ENCODE measurements at regions not wholly inside any gene's neighbourhood (a gene's known extent, or its start where the extent isn't known, plus 50 kb on each side); places are given as distances from the start of the nearest gene placed in this dataset.
"Not testable (repeated sequence)": the region's sequence is repeated elsewhere in the genome, so short reads cannot be mapped to it uniquely, and the experiment has no call there.

DNA sequence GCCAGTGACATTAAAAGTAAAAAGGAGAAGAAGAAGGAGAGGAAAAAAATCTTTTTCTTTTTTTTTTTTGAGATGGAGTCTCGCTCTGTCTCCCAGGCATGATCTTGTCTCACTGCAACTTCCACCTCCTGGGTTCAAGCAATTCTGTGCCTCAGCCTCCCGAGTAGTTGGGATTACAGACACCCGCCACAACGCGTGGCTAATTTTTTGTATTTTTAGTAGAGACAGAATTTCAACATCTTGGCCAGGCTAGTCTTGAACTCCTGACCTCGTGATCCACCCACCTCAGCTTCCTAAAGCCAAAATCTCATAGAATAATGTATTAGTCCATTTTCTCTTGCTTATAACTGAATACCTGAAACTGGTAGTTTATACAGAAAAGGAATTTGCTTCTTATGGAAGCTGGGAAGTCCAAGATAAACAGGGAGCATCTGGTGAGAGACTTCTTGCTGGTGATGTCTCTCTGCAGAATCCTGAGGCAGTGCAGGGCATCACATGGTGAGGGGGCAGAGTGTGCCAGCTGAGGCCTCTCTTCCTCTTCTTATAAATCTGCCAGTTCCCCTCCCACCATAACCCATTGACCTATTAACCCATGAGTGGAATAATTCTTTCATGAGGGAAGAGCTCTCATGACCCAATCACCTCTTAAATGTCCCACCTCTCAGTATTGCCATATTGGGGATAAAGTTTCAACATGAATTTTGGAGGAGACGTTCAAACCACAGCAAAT is 466.3 kb downstream of the GADD45G start:
- no peak for DNase-seq

DNA sequence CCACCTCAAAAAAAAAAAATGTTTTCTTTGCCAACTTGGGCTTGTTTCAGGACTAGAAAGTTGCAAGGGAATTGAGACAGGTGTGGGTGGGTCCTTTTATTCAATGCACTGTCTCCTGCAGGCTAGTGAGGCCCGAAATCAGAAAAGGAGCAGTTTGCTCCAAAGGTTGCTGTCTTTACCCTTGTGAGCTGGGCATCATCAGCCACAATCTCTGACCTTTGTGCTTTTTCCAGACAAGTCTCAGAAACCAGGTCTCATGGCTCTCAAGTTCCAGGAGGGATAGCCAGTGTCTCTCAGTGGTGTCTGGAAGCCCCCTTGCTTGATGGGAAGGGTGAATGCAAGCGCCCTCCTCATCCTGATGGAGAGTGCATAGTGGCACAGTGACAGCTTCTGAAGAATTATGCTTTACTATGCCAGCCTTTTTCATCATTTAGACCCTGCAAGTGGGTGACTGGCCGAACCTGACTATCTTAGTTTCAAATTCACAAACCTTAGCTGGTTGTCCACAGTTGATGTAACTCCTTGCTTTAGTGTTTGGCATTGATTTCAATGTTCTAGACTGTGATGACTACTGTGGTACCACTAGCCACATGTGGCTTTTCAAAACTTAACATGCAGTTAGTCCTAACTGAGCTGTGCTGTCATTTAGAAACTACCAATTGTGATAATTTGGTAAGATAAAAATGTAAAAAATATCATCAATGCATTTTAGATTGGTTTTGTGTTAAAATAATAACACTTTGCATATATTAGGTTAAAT is 468.6 kb downstream of the GADD45G start:
- DNase-seq: no peak

- no peak for DNase-seq
These were observed 469.6 kb downstream of the GADD45G start for GRCh38 chr9:90074316-90074962.

- not testable (repeated sequence) for DNase-seq
These were observed 472.8 kb downstream of the GADD45G start for GRCh38 chr9:90077598-90077997.

- no peak for DNase-seq
These were observed 474.2 kb downstream of the GADD45G start for GRCh38 chr9:90078988-90079421.

- no peak for DNase-seq
These were observed 480.8 kb downstream of the GADD45G start for GRCh38 chr9:90085633-90086032.

DNA sequence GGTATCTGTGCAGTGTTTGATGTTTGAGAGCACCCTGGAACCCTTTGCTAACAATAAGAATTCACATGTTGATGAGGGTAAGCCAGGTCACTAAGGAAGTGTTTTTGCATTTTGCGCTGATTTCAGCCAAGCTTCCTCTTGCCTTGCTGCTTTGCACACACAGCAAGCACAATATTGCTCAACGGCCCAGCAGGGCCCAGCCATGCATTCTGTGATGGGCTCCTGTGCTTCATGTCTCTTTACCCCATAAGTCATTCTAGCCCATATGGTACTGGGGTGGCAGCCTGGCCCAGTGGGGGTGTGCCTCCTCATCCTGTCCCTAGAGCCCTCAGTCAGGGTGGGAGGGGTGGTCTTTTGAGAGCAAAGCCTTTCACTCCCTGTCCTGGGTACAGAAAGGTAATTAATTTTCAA is 481.3 kb downstream of the GADD45G start:
- DNase-seq: no peak

DNA sequence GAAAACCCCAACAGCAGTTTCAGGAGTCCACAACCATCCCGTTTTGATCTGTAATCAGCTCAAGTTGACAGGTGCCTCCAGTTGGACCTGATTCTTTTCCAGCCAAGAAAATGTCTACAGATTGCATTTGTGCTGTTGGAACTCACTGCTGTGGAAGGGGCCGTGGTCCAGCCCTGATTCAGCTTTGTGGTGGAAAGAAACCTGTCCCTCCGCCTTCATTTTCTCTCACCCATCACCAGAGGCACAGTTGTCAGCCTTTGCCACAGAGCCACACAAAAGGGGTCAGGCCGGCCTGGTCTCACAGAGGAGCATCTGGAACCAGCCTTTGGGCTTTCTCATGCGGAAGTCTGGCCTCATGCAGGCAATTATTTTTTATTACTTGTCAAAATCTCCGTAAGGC is 483.6 kb downstream of the GADD45G start:
- no peak for DNase-seq

DNA sequence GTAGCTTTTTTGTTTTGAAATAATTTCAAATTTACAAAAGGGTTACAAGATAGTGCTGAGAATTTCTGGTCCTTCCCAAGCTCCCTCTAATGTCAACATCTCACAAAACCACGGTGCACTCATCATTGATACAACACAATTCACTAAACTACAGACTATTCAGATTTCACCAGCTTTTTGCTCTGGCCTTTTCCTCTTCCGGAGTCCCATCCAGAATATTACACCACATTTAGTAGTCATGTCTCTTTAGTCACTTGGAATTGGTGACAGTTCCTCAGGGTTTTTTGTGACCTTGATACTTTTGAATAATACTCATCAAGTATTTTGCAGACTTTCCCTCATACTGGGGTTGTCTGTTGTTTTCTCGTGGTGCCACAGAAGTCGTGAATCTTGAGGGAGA is 484.0 kb downstream of the GADD45G start:
- DNase-seq: no peak

- no peak for DNase-seq
These were observed 486.2 kb downstream of the GADD45G start for GRCh38 chr9:90090997-90091396.

- no peak for DNase-seq
These were observed 487.7 kb downstream of the GADD45G start for GRCh38 chr9:90092508-90092907.

DNA sequence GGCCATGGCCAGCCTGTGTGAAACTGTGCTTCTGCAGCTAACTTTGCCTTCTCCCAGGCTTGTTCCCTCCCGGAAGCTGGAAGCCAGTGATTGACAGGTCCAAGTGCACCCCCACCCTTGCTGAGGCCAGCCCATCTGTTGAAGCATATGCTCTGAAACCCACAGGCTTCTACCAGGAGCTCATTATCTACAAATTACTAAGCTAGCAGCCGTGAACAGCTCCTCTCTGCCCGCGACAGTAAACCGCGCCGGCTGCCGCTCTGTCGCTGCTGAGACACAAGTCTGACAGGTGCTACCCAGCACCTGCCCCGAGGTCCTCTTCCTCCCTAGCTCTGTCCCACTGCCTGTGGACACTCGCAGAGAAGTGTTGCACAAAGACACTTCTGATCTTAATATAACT is 490.9 kb downstream of the GADD45G start:
- DNase-seq: peak; percentile 34

DNA sequence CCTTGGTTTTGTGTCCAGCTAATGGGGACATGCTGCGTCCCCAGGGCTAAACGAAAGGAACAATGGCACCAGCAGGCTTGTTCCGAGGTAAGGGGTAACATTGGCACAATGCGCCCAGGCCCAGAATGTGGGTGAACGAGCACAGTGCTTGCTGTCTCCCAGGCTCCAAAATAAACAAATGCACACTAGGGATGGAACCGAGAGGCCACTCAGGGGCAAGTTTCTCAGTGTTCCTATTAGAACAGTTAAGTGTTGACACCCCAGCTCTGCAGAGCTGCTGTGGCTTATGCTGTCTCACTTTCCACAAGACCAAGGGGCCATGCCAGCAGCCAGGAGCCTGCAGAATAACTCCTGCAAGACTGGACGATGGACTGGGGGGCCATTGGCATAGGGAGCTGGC is 492.4 kb downstream of the GADD45G start:
- no peak for DNase-seq

- DNase-seq: no peak
These were observed 493.6 kb downstream of the GADD45G start for GRCh38 chr9:90098408-90098807.

- DNase-seq: peak; percentile 40
These were observed 494.6 kb downstream of the GADD45G start for GRCh38 chr9:90099262-90099963.

- DNase-seq: no peak
These were observed 495.2 kb downstream of the GADD45G start for GRCh38 chr9:90100014-90100413.

GRCh38 chr9:90102292-90102901 is 497.6 kb downstream of the GADD45G start:
- DNase-seq: peak; percentile 71

DNA sequence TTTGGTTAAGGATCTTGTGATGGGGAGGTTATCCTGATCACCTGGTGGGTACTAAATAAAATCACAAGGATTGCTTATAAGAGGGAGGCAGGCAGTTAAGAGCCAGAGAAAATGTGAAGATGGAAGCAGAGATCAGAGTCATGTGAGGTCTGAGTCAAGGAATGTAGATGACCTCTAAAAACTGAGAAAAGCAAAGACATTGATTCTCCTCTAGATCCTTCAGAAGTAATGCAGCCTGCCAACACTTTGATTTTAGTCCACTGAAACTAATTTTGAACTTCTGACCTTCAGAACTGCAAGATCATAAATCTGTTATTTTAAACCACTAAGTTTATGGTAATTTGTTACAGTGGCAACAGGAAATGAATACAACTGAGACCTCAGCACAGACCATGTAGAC is 499.0 kb downstream of the GADD45G start:
- no peak for DNase-seq

DNA sequence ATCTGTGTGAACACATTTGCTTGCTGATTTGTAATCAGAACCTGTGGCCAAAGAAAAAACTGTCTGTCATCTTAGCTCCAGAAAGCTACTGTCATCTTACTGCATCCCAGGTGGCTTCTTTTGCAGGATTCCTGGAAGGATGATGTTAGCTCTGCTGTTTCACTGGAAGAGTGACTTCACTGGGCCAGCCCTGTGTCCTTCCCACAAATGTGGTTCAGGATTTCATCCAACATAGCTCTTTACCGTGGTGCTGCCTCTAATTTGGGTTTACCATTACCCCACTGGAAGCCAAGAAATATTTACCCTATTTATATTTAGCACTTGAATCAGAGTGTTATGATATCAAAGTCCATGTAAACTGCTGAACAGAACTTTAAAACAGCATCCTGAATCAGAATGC is 501.0 kb downstream of the GADD45G start:
- no peak for DNase-seq

DNA sequence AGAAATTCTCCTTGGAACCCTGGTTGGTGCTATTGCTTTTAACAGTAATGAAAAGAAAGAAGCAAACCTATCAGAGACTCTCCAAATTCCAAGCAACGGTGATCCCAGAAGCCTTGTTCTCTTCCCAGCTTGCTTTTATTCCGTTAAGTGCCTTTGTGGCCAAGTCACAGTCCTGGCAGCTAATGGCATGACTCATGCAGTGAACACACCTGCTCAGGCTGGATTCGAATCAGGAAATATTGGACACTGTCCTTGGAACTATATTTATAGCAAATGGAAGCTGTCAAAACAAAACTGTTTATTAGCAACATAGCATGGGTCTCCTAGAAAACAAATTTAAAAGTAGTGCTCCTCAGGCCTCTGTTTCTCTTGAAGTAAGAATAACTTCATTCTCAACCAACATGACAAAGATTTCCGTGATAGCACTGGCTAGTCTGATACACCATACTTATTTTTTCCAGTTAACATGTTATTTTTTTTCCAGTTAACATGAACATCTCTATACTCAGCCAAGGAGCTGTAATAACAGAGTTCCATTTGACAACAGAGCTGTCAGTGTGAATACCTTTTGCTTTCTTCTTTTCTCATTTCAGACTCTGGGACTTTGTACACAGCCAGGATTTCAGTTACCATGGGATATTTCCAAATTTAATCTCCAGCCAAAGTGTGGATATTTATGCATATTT is 502.4 kb downstream of the GADD45G start:
- peak; percentile 92 for DNase-seq

DNA sequence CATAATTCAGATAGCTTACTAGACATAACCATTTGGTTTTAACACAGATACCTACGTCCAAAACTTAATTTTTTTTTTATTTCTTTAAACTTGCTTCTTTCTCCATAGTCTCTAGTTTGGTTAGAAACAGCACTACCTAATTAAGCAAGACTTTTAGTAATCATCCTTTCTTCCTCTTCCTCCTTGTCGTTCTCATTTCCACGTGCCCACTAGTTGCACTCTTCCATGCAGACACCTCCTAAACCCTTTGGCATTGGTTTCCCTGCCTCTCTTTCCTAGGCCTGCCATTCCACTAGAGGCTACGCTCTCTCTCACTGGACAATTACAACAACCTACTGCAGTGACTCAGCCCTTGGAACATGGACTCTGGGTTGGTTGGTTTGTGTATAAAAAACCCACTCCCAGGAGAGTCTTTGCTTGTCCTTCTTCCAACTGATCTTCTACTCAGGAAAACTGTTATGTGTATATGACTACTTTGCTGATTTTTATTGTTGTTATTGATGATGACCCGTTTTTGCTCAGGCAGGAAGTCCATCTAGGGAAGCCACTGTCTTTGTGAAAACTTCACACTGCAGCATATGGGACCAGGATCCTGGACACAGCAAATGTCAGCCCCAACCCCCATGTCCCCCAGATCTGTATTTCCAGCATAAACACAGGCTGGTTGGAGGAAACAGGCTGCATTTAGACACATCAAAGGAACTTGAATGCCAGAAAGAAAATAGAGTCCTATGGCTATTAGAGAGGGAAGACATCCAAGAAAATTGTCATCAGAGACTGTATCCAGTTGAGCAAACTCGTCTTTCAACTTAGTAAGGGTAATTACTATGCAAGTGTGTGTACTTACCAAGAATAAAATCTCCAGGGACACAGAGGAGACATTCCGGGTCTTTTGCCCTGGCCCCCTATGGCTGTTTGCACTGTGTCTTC is 503.2 kb downstream of the GADD45G start:
- DNase-seq: no peak
